ENCODE measurements at regions not wholly inside any gene's neighbourhood (a gene's known extent, or its start where the extent isn't known, plus 50 kb on each side); places are given as distances from the start of the nearest gene placed in this dataset.

GRCh38 chr3:77943598-77943997 is 903.7 kb downstream of the ROBO2 start:
- DNase-seq: no peak
- H3K18ac ChIP-seq (ENCODE audit: insufficient read length, low read depth, low read length): no peak overlapping the region
- no peaks in the 10 kb centered on the region for H3K79me2 ChIP-seq (ENCODE audit: insufficient read depth, low read length)
- H4K20me1 ChIP-seq (ENCODE audit: control insufficient read depth, insufficient read depth, insufficient read length): no peaks in the 10 kb centered on the region
- H3K56ac ChIP-seq (ENCODE audit: insufficient read length, low read depth, low read length): no peak overlapping the region
- Mint-ChIP-seq H3K4me3 (no peak overlapping the region), H3K9me3 (no peaks in the 10 kb centered on the region), H3K4me1 (no peaks in the 10 kb centered on the region), H3K27me3 (ENCODE audit: low read depth) (no peaks in the 10 kb centered on the region), H3K27ac (no peak overlapping the region), H3K36me3 (ENCODE audit: insufficient read depth in 1 of 3, low read depth in 3 of 3) (no peaks in the 10 kb centered on the region)
- no peak overlapping the region for H2BK15ac ChIP-seq (ENCODE audit: low read depth, low read length)
- no peak overlapping the region for H4K8ac ChIP-seq (replicated peaks; ENCODE audit: insufficient read length, low read depth, low read length)
- WGBS (ENCODE audit: extremely low coverage, insufficient read length, low lambda C conversion rate): no CpG with 5 or more reads among the region's 4 CpGs
- no peak overlapping the region for H3K9ac ChIP-seq (ENCODE audit: extremely low read depth, insufficient read length, low read length)
- H3K27me3 ChIP-seq (ENCODE audit: insufficient read depth, low read length): no peaks in the 10 kb centered on the region
- TF ChIP-seq, protein P1, sequence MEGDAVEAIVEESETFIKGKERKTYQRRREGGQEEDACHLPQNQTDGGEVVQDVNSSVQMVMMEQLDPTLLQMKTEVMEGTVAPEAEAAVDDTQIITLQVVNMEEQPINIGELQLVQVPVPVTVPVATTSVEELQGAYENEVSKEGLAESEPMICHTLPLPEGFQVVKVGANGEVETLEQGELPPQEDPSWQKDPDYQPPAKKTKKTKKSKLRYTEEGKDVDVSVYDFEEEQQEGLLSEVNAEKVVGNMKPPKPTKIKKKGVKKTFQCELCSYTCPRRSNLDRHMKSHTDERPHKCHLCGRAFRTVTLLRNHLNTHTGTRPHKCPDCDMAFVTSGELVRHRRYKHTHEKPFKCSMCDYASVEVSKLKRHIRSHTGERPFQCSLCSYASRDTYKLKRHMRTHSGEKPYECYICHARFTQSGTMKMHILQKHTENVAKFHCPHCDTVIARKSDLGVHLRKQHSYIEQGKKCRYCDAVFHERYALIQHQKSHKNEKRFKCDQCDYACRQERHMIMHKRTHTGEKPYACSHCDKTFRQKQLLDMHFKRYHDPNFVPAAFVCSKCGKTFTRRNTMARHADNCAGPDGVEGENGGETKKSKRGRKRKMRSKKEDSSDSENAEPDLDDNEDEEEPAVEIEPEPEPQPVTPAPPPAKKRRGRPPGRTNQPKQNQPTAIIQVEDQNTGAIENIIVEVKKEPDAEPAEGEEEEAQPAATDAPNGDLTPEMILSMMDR (conservative IDR thresholded peaks at IDR 0.05): no peak
- H4K91ac ChIP-seq (ENCODE audit: insufficient read length, low read depth, low read length): no peak overlapping the region
- no peaks in the 10 kb centered on the region for H3K4me1 ChIP-seq (ENCODE audit: insufficient read depth, low read length)
- H3K23me2 ChIP-seq (ENCODE audit: insufficient read length, low read depth, low read length, poor library complexity, severe bottlenecking): no peaks in the 10 kb centered on the region
- H3K23ac ChIP-seq (ENCODE audit: insufficient read length, low read depth, low read length): no peak overlapping the region
- no peak overlapping the region for H3T11ph ChIP-seq (ENCODE audit: low read length)
- H3K79me1 ChIP-seq (ENCODE audit: insufficient read depth, low read depth, low read length, poor library complexity, severe bottlenecking): no peaks in the 10 kb centered on the region
- H2AFZ ChIP-seq (ENCODE audit: low read length): no peak overlapping the region
- H3K4ac ChIP-seq (ENCODE audit: low read depth, low read length): no peak overlapping the region
- no peak overlapping the region for H2BK20ac ChIP-seq (ENCODE audit: low read depth, low read length, poor library complexity, severe bottlenecking)
- no peaks in the 10 kb centered on the region for H3K9me3 ChIP-seq (ENCODE audit: control insufficient read depth, low read depth, low read length)
- H3K27ac ChIP-seq (ENCODE audit: insufficient read length, low read depth, low read length): no peak overlapping the region
- no peak overlapping the region for H2BK120ac ChIP-seq (ENCODE audit: low read depth, low read length, poor library complexity, severe bottlenecking)
- H3K14ac ChIP-seq (ENCODE audit: insufficient read depth, low read length): no peak overlapping the region
- H2BK12ac ChIP-seq (ENCODE audit: insufficient read length, low read depth, low read length): no peak overlapping the region
- no peak overlapping the region for H3K4me2 ChIP-seq (ENCODE audit: insufficient read depth, insufficient read length, low read length)
- no peak overlapping the region for H2AK5ac ChIP-seq (ENCODE audit: insufficient read length, low read length)
- H2BK5ac ChIP-seq (ENCODE audit: insufficient read length, low read length): no peak overlapping the region
- H4K5ac ChIP-seq (ENCODE audit: insufficient read length, low read depth, low read length): no peak overlapping the region
